HG03064 (cell line): ENCODE measurements at regions not wholly inside any gene's neighbourhood (a gene's known extent, or its start where the extent isn't known, plus 50 kb on each side); places are given as distances from the start of the nearest gene placed in this dataset.
"Not testable (repeated sequence)": the region's sequence is repeated elsewhere in the genome, so short reads cannot be mapped to it uniquely, and the experiment has no call there.

ENCODE experiments used
- ATAC-seq: cut with Tn5 transposase; IDR thresholded peaks from one replicate; pipeline ENCODE4 v1.9.1; 2021; ENCODE audit warnings: low read depth; ENCODE audit not compliant: unreplicated experiment

DNA sequence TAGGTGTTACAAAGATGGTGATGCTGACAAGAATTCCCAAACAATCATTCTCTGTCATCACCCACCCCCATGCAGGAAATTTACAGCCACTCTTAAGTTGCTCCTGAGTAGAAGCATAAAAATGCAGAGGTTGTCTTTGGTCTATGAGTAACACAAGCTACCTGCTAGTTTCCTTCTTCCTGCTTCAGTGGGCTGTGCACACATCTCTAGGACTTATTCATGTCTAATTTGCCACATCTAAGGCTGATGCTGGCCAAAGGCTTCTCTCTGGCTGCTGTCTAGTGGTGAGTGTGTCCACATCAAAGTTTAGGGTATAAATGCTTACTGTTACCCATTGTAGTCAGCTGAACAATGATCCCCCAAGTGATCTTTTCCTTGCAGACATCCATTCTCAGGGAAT is 662.5 kb downstream of the TYW1 start:
- no peak for ATAC-seq

DNA sequence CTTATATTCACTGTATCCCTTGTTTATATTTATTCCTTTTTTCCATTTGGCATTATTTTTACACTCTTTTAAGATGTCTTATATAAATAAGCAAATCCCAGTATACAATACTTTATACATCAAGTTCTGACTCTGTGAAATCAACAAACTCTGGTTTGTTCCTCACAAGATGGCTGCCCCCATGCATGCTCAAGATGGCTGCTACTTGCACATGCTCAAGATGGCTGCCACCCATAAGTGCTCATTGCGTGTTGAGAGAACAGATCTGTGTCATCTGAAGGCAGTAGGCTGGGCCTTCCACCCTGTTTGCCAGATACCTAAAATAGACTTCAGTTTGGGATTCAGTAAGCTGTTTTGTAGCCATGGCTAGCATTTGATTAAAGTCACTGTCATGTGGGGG is 666.2 kb downstream of the TYW1 start:
- no peak for ATAC-seq

DNA sequence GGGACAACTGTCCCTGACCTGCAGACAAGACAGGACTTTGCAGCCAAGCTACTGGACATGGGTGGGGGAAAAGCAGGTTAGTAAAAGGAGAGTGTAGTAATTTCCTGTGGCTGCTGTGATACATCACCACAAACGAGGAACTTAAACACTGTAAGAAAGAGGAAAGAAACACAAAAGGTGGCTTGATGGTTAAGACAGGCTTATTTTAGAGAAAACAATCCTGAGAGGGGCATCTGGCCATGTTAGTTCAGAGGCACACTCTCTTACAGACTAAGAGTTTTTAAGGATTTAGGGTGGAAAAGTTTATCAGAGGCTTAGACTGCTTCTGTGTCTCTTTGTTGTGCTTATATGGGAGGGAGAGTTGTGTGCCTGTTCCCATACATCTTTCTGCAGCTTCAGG is 667.0 kb downstream of the TYW1 start:
- no peak for ATAC-seq

DNA sequence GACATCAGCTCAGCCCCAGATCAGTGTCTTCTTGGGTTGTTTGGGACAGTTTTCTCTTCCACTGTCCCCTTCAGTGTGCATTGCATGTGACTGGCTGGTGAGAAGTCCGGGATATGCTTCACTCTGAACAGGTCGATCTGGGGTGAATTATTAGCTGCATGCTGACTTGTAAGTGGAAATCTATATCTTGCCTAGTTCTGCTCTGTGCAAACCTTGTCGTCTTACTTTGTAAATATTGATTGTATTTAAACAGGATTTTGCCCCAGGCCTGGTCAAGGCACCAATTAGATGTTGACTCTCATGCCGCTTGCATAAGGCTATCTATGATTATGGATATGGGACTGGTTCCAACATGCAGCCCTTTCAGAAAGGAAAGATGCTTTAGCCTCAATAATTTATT is 669.7 kb downstream of the TYW1 start:
- not testable (repeated sequence) for ATAC-seq

DNA sequence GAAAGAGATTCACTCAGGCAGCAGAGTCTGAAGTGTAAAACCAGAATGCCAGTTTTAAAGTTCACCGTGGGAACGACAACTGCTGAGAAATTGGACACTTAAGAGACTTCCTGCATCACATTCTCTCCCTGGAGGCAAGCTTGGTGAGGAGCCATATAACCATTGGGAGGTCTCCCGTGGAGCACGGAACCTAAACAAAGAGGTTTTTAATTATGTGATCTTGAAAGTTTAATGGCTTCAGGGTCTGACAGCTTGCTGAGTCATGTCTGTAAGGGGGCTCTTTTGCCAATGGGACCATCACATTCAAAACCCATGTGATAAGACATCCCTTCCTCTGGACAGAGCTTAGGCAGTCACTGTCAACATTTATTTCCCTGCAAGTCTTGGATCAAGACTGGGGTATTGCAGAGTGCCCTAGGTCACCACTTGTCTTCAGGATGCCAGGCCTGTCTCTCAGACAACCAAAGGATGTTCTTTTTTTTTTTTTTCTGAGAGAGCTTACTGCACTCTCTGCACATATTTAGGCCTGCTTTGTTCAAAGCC is 674.4 kb downstream of the TYW1 start:
- no peak for ATAC-seq

DNA sequence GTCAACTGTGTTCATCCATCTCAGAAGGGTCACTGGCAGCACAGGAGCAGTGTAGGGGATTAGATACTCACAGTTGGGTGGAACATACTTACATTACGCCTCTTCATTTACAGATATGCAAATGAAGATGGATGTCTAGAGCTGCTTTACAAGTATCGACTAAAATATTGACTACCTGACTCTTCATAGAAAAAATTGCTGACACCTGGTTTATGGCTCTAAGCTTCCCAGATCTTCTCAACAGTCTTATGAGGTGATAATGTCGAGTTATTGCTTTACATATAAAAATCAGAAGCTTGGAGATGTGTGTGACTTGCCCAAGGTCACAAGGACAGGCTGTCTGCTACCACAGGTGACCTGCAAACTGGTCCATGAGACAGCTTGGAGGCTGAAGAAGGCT is 677.2 kb downstream of the TYW1 start:
- ATAC-seq: no peak

DNA sequence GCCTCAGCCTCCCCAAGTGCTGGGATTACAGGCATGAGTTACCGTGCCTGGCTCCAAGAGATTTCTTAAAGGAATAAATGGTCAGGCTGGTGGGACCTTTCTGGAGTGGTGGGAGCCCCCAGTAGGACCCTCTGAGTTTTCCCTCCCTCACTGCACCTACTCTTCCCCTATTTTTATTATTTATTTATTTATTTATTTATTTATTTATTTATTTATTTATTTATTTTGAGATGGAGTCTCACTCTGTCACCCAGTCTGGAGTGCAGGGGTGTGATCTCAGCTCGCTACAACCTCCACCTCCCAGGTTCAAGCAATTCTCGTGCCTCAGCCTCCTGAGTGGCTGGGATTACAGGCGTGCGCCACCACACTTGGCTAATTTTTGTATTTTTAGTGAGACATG is 678.2 kb downstream of the TYW1 start:
- ATAC-seq: not testable (repeated sequence)

DNA sequence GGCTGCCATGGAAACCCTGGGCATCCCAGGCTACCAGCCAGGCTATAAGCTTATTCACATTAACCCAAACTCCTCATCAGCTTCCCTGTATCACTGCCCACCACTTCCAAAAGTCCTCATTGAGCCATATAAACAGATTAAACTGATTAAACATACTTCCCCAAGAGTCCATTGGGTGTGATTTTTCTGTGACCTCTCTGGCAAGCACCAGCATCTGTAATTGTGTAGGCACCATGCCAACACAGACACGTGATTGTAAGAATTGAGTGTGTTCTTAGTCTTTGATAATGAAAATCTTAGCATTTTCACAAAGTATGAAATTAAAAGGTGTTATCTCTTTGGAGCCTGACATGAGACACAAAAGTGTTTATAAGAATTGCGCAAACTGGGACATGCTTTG is 679.3 kb downstream of the TYW1 start:
- no peak for ATAC-seq

DNA sequence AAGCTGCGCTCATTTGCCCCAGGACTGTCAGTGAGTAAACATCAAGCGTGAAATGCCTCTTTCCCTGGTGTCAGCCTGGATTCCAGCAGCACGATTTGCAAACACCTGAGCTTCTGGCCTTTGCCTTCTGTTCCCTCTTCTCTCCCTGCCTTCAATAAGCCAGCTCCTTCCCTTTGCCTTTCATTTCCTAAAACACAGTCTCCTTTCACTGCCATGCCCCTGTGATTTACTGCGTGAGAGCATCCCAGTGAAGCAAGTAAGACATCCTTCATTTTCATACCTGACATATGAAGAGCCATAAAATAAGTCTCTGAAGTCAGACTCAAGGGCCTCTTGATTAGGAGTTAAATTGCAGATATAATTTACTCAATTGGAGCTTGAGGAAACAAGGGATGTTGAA is 681.8 kb downstream of the TYW1 start:
- no peak for ATAC-seq

DNA sequence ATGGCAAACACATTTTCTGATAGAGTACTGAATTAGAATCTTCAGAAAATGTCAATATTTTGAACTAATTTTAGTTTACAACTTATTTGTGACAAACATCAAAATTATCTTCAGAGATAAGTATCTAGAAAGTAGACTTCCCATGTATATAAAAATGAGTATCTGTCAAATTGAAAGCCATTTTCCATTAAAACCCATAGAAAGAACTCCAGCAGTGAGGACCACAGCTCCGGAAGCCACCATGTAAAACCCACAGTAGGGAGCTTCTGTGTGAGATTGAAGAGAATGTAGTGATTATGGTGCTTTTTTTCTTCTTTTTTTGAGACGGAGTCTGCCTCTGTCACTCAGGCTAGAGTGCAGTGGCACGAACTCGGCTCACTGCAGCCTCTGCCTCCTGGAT is 687.0 kb downstream of the TYW1 start:
- ATAC-seq: no peak

DNA sequence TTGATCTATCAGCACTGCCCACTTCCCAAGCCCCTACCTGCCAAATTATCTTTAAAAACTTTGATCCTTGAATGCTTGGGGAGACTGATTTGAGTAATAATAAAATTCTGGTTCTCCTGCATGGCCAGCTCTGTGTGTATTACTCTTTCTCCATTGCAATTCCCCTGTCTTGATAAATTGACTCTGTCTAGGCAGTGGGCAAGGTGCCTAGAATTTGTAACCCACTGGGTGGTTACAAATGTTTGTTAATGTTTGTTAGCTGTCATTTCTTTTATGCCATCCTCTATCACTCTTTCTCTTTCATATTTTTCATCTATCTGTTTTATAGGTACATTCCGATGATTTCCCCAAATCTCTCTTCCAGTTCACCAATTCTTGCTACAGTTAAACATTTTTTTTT is 694.1 kb downstream of the TYW1 start:
- no peak for ATAC-seq

DNA sequence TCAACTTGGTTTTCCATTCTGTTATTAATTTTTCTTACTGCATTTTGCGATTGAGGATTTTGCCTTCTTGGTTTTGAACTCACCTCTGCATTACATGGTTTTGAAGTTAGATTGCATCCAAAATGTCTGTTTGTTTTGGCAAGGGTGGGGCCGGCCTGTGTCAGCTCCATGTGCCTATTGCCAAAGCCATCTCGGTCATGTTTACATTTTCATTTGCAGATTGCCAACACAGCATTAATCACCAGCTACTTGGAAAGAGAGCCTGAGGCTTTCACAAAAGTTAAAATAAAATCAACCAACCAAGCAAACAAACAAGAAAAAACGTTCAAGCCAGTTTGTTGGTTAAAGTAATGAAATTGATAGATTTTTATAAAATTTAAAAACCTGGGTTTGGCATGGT is 695.8 kb downstream of the TYW1 start:
- ATAC-seq: no peak

DNA sequence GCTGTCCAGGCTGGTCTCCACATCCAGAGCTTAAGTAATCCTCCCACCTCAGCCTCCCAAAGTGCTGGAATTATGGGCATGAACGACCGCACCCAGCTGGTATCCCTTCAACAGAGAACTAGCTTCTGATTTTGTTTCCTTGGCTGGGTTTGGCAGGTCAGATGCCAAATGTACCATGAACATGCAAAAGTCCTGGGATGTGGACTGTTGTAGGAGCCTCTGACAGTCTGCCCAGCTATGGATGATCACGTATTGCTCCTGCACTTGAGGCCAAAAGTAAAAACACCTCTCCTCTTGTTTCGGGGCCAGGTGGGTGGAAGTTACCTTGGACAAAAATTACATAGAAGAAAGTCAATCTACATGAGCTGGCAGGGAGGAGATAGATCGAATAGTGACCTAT is 699.5 kb downstream of the TYW1 start:
- no peak for ATAC-seq

DNA sequence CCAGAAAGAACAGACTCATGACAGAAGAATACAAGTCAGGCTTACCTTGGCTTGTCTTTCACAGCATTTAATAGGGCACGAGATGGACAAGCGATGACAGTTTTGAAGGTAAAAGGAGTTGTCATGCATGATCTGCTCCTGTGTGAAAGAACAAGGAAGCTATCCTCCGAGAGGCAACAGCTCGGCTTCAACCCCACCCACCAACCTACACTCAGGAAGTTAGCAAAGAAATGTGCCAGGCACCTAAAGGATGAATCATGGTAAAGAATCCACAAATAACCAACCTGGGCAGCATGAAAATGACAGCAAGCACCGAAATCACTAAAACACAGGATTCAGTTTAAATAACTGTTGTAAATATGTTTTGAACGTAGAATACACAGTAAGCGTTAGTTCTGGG is 700.2 kb downstream of the TYW1 start:
- no peak for ATAC-seq

DNA sequence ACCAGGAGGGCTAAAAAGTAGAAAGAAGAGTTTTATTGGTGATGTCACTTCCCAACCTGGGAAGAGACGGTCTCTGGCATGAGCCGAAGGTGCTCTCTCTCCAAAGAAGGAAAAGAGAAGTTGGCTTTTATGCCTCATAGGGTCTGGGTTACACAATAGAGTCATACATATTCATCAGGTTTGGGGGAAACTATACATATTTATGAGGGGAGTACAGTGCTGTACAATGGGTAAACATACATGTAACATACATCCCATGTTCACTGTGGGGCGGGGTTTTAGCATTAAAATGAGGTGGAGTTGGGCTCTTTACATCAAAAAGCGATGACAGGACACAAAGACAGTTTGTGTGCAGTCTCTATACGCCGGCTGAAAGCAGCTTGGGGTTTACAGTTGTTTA is 701.7 kb downstream of the TYW1 start:
- ATAC-seq: no peak

DNA sequence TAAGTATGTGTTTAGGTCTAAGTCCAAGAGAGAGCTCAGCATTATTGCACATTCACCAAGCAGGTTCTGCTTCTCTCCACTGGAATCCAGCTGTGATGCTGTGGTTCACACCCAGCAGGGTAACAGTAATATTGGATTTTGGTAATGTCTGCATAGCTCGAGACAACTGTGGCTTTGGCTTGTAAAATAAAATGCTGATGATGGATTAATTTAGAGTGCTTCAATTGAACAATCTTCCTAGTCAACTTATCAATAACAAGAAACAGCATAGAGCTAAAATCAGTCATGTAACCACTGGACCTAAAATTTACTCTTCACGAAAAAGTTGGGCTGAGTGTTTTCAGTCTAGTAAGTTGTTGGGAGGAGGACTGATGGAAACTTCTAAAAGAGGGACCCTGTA is 709.2 kb downstream of the TYW1 start:
- no peak for ATAC-seq

DNA sequence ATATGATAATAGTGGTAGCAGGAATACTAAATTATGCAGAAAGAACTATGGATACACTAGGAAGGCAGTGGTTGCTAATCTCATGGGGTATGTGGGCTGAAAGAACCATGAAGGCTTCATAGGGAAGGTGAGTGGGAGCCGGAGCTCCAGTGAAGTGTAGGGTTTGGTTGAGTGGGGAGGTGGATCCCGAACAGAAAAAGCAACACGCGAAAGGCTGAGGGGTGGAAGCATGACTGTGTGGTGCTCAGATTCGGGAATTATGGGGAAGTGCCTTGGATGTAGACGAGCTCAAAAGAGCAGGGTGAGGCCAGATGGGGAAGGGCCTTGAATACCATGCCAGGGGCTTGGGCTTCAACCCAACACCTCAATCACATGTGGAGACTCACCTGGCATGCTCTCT is 715.1 kb downstream of the TYW1 start:
- no peak for ATAC-seq

DNA sequence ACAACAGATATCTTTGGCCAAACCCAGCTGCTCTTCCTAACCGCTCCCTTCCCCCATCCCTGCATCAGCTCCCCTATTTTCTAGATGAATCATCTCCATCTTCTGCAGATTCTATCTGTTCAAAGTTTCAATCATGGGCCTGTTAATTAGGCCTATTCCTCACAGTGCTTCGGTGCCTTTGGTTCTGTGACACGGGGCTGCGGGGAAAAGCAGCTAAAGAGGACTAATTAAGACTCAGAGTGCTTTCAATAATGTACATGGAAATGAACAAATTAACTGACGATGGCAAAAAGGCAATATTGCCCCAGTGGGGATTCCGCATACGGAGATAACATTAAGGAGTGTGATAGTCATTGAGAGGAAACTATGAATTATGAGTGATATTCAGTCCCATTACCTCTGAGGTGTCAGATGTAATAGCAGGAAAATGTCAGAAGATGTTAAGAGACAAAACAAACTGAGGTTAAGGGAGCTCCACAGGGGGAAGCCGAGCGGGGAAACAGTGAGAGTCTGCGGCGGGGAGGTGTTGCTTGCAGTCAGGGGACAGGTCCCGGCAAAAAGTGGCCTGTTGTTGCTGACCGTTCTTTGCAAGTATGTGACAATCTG is 716.9 kb downstream of the TYW1 start:
- ATAC-seq: no peak

DNA sequence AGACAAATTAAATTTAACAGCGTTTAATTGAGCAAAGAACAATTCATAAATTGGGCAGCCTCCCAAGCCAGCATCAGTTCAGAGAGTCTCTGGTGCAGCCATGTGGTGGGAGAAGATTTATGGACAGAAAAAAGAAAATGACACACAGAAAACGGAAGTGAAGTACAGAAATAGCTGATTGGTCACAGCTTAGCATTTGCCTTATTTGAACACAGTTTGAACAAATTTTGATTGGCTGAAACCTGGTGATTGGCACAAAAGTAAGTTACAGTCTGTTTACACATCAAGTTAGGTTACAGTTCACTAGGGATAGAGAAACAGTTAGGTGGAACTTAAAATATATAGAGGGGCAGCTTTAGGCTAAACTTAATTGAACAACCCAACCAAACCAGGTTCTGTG is 720.1 kb downstream of the TYW1 start:
- no peak for ATAC-seq

DNA sequence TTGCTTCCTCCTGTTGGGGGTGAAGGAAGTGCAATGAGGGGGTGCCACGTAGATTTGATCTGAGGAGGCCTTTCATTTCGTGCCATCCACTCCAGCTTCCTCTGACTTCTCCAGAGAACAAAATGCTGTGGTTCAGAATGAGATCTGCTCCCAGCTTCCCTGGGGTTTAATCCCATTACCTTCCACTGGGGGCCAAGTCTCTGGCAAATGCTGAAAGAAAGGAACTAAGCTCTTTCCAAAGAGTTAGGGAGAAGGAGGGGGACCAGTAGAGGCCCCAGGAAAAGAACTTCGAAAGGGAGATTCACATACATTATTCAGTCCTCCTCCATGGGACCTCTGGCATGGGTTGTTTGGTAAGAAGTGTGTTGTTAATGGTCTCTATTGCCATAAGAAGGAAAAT is 727.0 kb downstream of the TYW1 start:
- ATAC-seq: no peak

DNA sequence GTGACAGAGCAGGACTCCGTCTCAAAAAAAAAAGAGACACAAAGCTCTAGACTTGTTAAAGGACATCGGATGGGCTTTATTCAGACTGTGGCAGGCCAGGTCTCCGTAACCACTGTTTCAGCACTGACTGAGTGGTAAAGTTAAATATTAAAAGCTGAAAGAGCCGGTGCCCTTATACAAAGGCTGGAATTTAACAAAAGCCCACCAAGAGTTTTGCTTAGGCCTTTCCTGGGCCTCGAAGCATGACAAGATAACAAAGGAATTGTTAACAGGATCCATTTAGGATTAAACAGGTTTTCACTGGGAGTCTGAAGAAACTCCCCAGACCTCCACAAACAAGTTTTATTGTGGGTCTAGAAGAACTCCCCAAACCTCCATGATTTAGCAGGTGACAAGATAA is 727.8 kb downstream of the TYW1 start:
- ATAC-seq: no peak

DNA sequence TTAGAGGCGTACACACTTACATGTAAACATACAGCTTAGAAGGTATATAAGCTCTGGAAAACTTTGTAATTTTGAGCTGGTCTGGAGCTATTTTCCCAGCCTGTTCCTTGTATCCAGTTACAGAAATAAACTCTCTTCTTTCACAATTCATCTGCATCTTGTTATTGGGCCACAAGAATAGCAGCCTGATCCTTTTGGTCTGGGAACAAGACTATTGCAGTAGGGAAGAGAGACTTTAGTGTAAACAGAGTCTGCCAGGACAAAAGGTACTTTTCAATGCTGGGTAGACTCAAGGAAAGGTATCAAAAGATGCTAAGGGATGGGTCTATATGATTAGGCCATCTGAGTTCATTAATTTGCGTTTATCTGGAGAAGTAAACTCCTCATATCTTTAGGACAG is 728.3 kb downstream of the TYW1 start:
- no peak for ATAC-seq

DNA sequence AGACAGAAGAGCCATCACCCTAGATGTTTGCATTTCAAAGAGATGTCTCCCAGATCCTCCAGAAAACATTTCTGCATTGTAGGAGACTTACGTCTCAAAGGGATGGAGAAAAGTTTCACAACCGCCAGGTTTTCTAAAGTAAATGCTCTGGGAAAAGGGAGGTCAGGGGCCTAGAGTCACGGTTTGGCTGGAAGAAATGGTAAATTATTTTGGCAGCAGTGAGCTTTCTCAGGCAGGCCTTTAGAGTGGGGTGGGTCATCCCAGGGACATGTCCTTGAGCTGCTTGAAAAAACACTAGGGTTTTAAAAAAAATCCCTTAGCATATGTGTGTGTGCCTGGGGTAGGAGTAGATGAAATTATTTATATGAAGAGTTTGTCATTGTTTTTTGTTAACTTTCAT is 728.8 kb downstream of the TYW1 start:
- no peak for ATAC-seq
